ENCODE measurements at regions not wholly inside any gene's neighbourhood (a gene's known extent, or its start where the extent isn't known, plus 50 kb on each side); places are given as distances from the start of the nearest gene placed in this dataset.

- no peak for TF ChIP-seq RAD21 (IDR thresholded peaks at IDR 0.05; ENCODE audit: insufficient read depth, low read depth, low read length)
- TF ChIP-seq NFYB (IDR thresholded peaks at IDR 0.05; ENCODE audit: insufficient read depth, low read depth, low read length) = no peak
- TF ChIP-seq HCFC1 (IDR thresholded peaks at IDR 0.05; ENCODE audit: low read length) = no peak
- TF ChIP-seq BACH1 (IDR thresholded peaks at IDR 0.05; ENCODE audit: borderline replicate concordance) = no peak
- TF ChIP-seq EP300 (IDR thresholded peaks at IDR 0.05; ENCODE audit: borderline replicate concordance in 1 of 2, control insufficient read depth in 1 of 2, low read depth in 2 of 2, low read length in 2 of 2) = no peak
These were observed 141.0 kb downstream of the VGLL3 start for GRCh38 chr3:86849991-86850390.
